HL-60 (cell line): ENCODE measurements at regions not wholly inside any gene's neighbourhood (a gene's known extent, or its start where the extent isn't known, plus 50 kb on each side); places are given as distances from the start of the nearest gene placed in this dataset.

ENCODE experiments used
- DNase-seq, 2 experiments: peaks; one replicate each; pipeline ENCODE4 v3.0.0-alpha.2; 2010 to 2020; ENCODE audit warnings: low read depth in 1 of 2, low spot score in 1 of 2
- H3K27ac ChIP-seq: fragments of 250-450 bp; sonication (Bioruptor Pico); replicated peaks from 2 replicates; pipeline ENCODE4 v1.5.1; 2020; ENCODE audit warnings: mild to moderate bottlenecking, moderate library complexity
- H3K27me3 ChIP-seq: fragments of 250-450 bp; sonication (Bioruptor Pico); 2 replicates; pipeline ENCODE4 v1.5.1; 2021; ENCODE audit warnings: mild to moderate bottlenecking, moderate library complexity; ENCODE audit not compliant: insufficient read depth, poor library complexity, severe bottlenecking
- H3K4me3 ChIP-seq: replicated peaks from 2 replicates; pipeline ENCODE4 v1.5.1; 2011; ENCODE audit warnings: mild to moderate bottlenecking, control low read depth, low read length; ENCODE audit not compliant: insufficient read depth
- CTCF ChIP-seq: IDR thresholded peaks from one replicate; pipeline ENCODE4 v1.5.1; 2011; ENCODE audit warnings: low read length, control low read depth, inconsistent platforms; ENCODE audit not compliant: insufficient read depth
- GABPA ChIP-seq: IDR thresholded peaks from 2 replicates; pipeline ENCODE4 v1.6.1; 2012; ENCODE audit warnings: low read depth
- POLR2AphosphoS5 ChIP-seq: IDR thresholded peaks from 2 replicates; pipeline ENCODE4 v1.6.1; 2012; ENCODE audit warnings: low read depth
- REST ChIP-seq: IDR thresholded peaks from 2 replicates; pipeline ENCODE4 v1.6.1; 2012; ENCODE audit warnings: low read depth; ENCODE audit not compliant: insufficient replicate concordance
- SPI1 ChIP-seq: IDR thresholded peaks from 2 replicates; pipeline ENCODE4 v1.6.1; 2012; ENCODE audit warnings: low read depth, mild to moderate bottlenecking, borderline replicate concordance

- no peak for TF ChIP-seq GABPA
- no peak for TF ChIP-seq POLR2AphosphoS5
- TF ChIP-seq SPI1: no peak
- TF ChIP-seq REST: no peak
- no peak for TF ChIP-seq CTCF
- Histone ChIP-seq H3K27me3 (no peaks in the 10 kb centered on the region), H3K27ac (no peak overlapping the region), H3K4me3 (no peak overlapping the region)
- DNase-seq: no peak
Observed at GRCh38 chr7:54015251-54015650, 526.9 kb upstream of the VSTM2A start.

- DNase-seq: no peak
- no peak overlapping the region for H3K4me3 ChIP-seq
- H3K27ac ChIP-seq: no peak overlapping the region
- H3K27me3 ChIP-seq: no peaks in the 10 kb centered on the region
- TF ChIP-seq REST (no peak), SPI1 (no peak), GABPA (no peak), POLR2AphosphoS5 (no peak), CTCF (no peak)
Observed at GRCh38 chr7:54037873-54038272, 504.3 kb upstream of the VSTM2A start.

GRCh38 chr7:54060643-54061042 is 481.5 kb upstream of the VSTM2A start:
- DNase-seq: no peak
- TF ChIP-seq REST (no peak), CTCF (no peak), POLR2AphosphoS5 (no peak), GABPA (no peak), SPI1 (no peak)
- Histone ChIP-seq H3K27me3 (no peaks in the 10 kb centered on the region), H3K4me3 (no peak overlapping the region), H3K27ac (no peak overlapping the region)
